Omental fat pad (tissue), 3 donors: ENCODE measurements at regions not wholly inside any gene's neighbourhood (a gene's known extent, or its start where the extent isn't known, plus 50 kb on each side); places are given as distances from the start of the nearest gene placed in this dataset.

Source experiments
- ATAC-seq: fragments of 150-250 bp; one replicate; pipeline ENCODE4 v1.9.1; 2016; ENCODE audit warnings: mild to moderate bottlenecking, moderate library complexity; ENCODE audit not compliant: low FRiP score
- DNase-seq: peaks from one replicate; pipeline ENCODE4 v3.0.0-alpha.2; 2019; ENCODE audit warnings: low spot score
- TF ChIP-seq, protein P1 (sequence below), 3 donors: fragments of 450-650 bp; IDR thresholded peaks; one replicate each; pipeline ENCODE4 v1.5.1; 2016 to 2017; ENCODE audit warnings: antibody characterized with exemption in 3 of 3, mild to moderate bottlenecking in 3 of 3, moderate library complexity in 2 of 3

DNA sequence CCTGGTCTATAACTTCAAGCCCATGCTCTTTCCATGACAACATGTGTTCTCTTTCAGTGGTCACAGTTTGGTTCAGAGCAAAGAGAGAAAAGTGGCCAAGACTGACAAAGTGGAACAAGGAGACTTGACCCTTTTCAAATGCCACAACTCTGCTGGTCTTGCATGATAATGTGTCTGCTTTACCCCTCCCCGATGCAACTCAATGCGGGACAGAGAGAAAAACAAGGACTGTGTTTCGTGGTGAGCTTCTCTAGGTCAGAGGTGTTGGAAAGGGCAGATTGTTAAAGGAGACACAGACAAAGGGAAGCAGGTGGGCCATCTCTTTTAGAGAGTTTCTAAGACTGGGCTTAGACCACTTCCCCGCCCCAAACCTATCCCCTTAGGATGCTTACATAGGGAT lies 61.6 kb upstream of the SERTM1 start:
- no peak for DNase-seq
- no peak for ATAC-seq
- TF ChIP-seq, protein P1, sequence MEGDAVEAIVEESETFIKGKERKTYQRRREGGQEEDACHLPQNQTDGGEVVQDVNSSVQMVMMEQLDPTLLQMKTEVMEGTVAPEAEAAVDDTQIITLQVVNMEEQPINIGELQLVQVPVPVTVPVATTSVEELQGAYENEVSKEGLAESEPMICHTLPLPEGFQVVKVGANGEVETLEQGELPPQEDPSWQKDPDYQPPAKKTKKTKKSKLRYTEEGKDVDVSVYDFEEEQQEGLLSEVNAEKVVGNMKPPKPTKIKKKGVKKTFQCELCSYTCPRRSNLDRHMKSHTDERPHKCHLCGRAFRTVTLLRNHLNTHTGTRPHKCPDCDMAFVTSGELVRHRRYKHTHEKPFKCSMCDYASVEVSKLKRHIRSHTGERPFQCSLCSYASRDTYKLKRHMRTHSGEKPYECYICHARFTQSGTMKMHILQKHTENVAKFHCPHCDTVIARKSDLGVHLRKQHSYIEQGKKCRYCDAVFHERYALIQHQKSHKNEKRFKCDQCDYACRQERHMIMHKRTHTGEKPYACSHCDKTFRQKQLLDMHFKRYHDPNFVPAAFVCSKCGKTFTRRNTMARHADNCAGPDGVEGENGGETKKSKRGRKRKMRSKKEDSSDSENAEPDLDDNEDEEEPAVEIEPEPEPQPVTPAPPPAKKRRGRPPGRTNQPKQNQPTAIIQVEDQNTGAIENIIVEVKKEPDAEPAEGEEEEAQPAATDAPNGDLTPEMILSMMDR (IDR thresholded peaks at IDR 0.05) = no peak

DNA sequence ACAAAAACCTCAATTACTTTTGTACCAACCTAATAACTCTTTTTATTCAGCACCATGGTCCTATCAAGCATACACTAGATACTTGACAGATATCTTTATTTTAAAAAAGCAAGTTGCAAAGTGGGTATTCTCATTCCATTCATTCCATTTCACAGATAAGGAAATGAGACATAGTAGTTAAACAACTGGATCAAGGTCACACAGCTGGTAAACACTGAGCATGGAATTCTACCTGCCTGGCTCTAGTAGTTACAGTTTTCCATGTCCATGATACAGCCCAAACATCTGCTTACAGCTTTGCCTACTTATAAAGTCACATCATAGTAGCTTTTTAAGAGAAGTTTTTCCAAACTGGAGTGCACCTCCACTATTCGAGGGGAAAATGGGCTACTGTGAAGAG lies 57.1 kb upstream of the SERTM1 start:
- no peak for ATAC-seq
- TF ChIP-seq, protein P1 (IDR thresholded peaks at IDR 0.05) = no peak
- DNase-seq = no peak

DNA sequence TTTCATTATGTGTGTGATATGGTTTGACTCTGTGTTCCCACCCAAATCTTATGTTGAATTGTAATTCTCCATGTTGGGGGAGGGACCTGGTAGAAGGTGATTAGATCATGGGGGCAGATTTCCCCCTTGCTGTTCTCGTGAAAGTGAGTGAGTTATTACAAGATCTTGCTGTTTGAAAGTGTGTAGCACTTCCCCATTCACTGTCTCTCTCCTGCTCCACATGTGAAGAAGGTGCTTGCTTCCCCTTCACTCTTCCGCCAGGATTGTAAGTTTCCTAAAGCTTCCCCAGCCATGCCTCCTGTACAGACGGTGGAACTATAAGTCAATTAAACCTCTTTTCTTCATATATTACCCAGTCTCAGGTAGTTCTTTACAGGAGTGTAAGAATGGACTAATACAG lies 54.3 kb upstream of the SERTM1 start:
- TF ChIP-seq, protein P1 (IDR thresholded peaks at IDR 0.05) = no peak
- no peak for DNase-seq

More for the DNA sequence above, 54.3 kb upstream of the SERTM1 start:
- no peak for ATAC-seq
